Stimulated activated CD4-positive, alpha-beta T cell treated with anti-CD3 and anti-CD28 coated beads, Interleukin-4, amount 100 ng/mL, for 4 hours (primary cell): ENCODE measurements at regions not wholly inside any gene's neighbourhood (a gene's known extent, or its start where the extent isn't known, plus 50 kb on each side); places are given as distances from the start of the nearest gene placed in this dataset.
A peak's percentile ranks its signal among the peaks of the same experiment; 100 is the strongest.
"Not testable (repeated sequence)": the region's sequence is repeated elsewhere in the genome, so short reads cannot be mapped to it uniquely, and the experiment has no call there.

Experiments used
- DNase-seq, 2 experiments: peaks; one replicate each; pipeline ENCODE4 v3.0.0-alpha.2; 2020

GRCh38 chr6:30832864-30833263, 51.5 kb upstream of the DDR1 start:
- DNase-seq: no peak

- DNase-seq: no peak
Observed at GRCh38 chr6:30830438-30830837, 53.9 kb upstream of the DDR1 start.

- DNase-seq: no peak
Observed at GRCh38 chr6:30829639-30830255, 54.6 kb upstream of the DDR1 start.

GRCh38 chr6:30829033-30829432, 55.3 kb upstream of the DDR1 start:
- DNase-seq: no peak

- peak; percentile 81 for DNase-seq
Observed at GRCh38 chr6:30828027-30828962, 56.0 kb upstream of the DDR1 start.

GRCh38 chr6:30826961-30827342, 57.4 kb upstream of the DDR1 start:
- no peak for DNase-seq

- no peak for DNase-seq
Observed at GRCh38 chr6:30824698-30825097, 59.6 kb upstream of the DDR1 start.

- DNase-seq: no peak
Observed at GRCh38 chr6:30823534-30823865, 60.8 kb upstream of the DDR1 start.

GRCh38 chr6:30821862-30822784, 62.2 kb upstream of the DDR1 start:
- DNase-seq: no peak

- no peak for DNase-seq
Observed at GRCh38 chr6:30820193-30820592, 64.1 kb upstream of the DDR1 start.

GRCh38 chr6:30819297-30819917, 64.9 kb upstream of the DDR1 start:
- DNase-seq: peak in 1 of 2 experiments; percentile 85

- no peak for DNase-seq
Observed at GRCh38 chr6:30818391-30818841, 65.9 kb upstream of the DDR1 start.

GRCh38 chr6:30816791-30817739, 67.3 kb upstream of the DDR1 start:
- DNase-seq: no peak

- DNase-seq: not testable (repeated sequence)
Observed at GRCh38 chr6:30816296-30816695, 68.0 kb upstream of the DDR1 start.

- DNase-seq: peak in 1 of 2 experiments; percentile 54
Observed at GRCh38 chr6:30815041-30815742, 69.1 kb upstream of the DDR1 start.

- peak in 1 of 2 experiments; percentile 76 for DNase-seq
Observed at GRCh38 chr6:30814146-30815040, 69.9 kb upstream of the DDR1 start.

GRCh38 chr6:30813631-30814145, 69.3 kb upstream of the IER3 start:
- no peak for DNase-seq

- peak; percentile 70 to 95 for DNase-seq
Observed at GRCh38 chr6:30810813-30811339, 66.5 kb upstream of the IER3 start.

- DNase-seq: not testable (repeated sequence)
Observed at GRCh38 chr6:30807566-30807965, 63.2 kb upstream of the IER3 start.
